Hindlimb muscle (tissue), 1 donor: ENCODE measurements at regions not wholly inside any gene's neighbourhood (a gene's known extent, or its start where the extent isn't known, plus 50 kb on each side); places are given as distances from the start of the nearest gene placed in this dataset.
"Not testable (repeated sequence)": the region's sequence is repeated elsewhere in the genome, so short reads cannot be mapped to it uniquely, and the experiment has no call there.

Experiments used
- DNase-seq: peaks from one replicate; pipeline ENCODE4 v3.0.0-alpha.2; 2013

DNA sequence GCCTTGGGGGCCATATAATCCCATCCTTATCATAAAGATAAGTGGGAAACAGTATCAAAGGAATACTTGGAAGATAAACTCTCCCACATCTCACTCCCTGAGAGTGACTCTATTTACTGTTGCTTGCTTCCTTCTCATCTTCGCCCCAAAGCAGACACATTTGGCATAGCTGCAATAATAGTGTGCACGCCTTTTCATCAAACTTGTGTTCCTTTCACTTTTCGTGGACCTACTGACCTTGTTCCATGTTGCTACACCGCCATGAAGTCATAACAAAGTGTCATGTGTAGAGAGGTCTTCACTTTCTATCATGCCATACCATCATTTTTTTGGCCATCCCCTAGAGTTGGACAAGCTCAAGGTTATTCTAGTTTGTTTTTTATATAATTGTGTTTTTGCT is 200.0 kb upstream of the MSX2 start:
- no peak for DNase-seq

DNA sequence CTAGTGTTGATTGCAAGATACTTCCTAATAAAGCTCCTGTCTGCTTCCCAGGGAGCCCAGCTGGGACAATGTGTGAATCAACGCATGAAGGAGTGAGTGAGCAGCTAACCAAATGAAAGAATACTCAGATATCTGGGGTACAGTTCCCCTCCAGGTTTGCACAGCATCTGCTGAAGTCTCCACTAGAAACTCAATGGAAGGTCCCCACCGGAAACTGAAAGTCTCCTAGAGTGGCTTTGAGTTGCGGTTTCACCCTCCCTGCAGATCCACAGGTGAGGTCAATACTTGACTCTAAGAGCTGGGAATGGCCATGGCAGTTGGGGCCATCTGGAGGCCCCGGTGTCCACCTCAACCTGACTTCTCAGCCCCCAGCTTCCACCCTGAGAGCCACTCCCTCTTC is 198.2 kb upstream of the MSX2 start:
- DNase-seq, result no peak

DNA sequence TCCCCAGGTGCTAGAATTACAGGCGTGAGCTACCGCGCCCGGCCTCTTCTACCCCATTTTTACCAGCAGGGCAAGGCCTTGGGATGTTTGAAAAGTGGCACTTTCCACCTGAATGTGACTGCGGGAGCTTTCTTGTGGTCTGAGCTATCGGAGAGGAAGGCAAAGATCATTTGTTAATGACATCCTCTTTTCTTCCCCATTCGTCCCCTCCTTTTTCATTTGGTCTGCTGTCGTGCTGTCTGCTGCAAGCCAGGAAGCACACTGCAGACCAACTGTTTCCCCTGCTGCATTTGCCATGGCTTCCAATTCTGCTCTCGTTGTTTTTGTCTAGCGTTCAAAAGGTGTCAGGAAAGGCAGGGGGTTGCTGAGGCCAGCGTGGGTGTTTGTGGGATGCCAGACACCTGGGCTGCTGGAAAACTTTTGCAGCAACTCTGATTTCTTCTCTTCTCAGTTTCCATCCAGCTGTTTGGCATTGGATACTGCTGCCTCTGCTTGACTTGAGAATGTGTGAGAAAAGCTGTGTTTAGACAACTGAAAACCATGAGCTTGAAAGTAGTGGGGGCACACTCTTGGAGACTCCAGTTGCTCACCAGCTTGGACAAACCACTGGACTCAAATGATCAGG is 196.4 kb upstream of the MSX2 start:
- no peak for DNase-seq

DNA sequence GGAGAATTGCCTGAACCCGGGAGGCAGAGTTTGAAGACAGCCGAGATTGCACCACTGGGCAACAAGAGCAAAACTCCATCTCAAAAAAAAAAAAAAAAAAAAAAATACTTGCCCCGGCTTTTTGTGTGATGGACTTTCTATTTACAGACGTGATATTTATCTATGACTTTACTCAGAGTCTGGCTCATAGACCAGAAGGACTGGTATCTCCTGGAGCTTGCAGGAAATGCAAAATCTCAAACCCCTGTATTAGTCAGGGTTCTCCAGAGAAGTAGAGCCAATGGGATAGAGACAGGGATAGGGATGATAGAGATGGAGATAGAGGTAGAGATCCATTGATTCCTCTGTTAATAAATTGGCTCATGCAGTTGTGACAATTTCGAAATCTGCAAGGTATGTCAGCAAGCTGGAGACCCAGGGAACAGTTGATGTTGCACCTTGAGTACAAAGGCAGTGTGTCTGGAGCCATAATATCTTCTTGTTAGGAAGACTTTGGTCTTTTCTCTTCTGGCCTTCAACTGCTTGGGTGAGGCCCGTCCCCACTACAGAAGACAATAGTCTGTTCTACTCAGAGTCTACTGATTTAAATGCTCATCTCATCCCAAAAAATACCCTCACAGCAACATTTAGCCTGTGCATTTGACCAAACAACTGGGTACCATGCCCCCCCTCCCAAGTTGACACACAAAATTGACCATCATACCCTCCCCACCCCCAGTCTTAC is 195.4 kb upstream of the MSX2 start:
- no peak for DNase-seq

DNA sequence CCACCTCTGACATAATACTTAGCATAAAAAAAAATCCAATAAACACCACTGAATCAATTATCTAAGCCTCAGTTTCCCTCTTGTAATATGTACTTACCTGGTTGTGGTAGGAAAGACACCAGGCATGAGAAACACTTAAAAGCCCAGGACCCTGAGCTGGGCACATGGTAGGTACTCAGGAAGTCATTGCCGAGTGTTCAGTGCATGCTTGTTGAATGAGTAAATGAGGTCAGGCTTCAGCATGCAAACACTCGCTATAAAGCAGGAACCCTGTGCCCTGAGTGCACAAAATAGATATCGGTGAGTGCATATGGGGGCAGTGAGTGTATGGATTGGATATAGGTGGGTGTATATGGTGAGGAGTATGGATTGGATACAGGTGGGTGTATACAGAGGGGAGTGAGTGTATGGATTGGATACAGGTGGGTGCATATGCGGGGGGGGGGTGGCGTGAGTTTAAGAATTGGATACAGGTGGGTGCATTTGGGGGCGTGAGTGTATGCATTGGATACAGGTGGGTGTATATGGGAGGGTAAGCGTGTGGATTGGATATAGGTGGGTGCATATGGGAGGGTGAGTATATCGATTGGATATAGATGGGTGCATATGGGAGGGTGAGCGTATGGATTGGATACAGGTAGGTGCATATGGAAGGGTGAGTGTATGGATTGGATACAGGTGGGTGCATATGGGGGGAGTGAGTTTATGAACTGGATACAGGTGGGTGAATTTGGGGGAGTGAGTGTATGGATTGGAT is 194.3 kb upstream of the MSX2 start:
- DNase-seq, result no peak

DNA sequence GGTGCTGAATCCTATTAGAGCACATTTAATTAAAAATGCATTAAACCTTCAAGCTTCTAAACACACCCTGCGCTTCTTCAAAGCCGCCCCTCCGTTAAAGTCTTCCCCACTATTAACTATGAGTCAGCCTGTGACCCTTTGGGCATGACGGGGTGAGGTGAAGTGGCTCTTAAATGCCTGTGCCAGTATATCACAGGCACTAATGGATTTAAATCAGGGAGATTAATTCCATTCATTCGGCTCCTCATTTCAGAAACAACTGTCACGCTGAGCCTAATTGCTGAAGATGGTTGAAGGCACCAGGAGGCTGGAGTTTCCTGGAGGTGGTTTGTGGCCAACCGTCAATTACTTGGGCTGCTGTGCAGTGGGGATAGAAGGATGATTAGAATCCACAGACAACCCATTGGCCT is 192.6 kb upstream of the MSX2 start:
- no peak for DNase-seq

DNA sequence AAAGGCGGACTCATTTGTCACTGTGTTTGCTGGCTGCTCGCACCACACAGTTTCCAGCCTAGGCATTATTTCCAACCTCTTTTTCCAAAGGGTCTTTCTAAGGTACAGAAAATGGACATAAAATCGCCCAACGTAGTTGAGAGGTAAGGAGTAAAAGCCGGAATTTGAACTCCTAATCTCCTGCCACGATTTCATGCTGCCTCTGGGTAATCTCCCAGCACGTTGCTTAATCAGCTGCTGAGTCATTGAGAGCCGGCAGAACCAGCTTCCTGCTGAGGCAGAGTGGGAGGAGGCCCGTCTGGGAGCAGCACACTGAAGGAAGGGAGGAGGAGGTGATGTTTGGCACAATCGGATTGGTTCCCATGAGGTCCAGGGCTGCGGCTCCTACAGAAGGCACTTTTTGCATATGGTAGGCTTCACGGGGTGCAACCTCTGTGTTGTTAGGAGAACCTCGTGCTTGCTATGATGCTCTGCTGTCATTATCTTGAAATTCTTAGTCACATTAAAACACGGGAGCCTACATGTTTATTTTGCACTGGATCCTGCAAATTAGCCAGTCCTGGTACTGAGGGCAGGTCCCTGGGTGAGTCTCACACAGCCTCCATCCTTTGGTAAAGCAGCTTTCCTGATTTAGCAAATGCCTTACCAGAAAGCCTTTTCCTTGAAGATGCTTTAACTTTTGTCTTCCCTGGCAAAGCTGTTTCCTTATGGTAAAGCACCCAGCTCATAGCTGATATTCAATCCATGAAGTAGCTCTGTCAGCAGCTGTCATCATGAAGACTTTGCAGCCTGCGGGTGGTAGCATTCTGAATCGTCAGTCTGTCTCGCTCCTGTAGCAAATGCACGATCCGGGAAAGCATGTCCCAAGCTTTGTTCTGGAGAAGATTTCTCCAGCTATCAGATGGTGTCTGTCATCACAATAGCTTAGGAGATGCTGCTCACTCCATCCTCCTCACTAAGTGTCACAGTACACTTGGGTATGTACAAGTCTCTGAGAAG is 191.6 kb upstream of the MSX2 start:
- DNase-seq, result no peak

DNA sequence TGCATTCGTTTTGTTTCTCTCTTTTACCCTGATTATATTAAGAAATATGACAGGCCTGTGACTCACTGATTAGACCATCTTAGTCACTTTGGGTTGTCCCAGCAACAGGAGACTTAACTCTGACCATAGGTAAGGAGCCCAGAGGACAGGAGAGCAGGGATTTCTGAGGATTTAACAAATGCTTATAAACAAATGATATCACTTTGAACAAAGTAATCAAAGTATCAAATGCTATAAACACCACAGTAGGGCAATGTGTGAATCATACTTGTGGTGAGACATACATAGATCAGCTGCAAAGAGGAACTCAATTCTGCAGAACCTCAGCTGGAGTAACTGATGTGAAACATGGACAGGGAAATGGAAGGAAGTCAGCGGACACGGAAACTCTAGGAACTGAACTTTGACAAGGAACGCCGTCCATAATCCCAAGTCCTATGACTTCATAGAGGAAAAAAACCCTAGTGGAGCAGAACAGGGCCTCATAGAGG is 190.6 kb upstream of the MSX2 start:
- no peak for DNase-seq

DNA sequence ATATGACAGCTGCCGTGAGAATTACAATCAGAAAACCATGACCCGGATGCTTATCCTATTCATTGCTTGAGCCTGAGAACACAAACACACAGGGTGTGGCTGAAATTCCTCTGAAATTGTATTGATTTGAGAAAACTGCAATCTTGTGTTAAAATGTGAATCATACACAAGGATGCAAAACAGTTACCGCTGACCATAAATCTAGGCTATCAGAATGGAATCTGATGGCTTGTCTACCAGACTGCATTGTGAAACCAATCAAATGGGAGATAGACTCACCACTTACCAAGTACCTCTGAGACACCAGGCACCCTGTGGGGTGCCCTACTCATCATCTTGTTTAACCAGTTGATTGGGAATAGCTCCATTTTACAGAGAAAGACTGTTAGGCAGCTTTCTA is 188.7 kb upstream of the MSX2 start:
- DNase-seq, result no peak

DNA sequence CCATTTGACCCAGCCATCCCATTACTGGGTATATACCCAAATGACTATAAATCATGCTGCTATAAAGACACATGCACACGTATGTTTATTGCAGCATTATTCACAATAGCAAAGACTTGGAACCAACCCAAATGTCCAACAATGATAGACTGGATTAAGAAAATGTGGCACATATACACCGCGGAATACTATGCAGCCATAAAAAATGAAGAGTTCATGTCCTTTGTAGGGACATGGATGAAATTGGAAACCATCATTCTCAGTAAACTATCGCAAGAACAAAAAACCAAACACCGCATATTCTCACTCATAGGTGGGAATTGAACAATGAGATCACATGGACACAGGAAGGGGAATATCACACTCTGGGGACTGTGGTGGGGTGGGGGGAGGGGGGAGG is 184.6 kb upstream of the MSX2 start:
- DNase-seq, result not testable (repeated sequence)

DNA sequence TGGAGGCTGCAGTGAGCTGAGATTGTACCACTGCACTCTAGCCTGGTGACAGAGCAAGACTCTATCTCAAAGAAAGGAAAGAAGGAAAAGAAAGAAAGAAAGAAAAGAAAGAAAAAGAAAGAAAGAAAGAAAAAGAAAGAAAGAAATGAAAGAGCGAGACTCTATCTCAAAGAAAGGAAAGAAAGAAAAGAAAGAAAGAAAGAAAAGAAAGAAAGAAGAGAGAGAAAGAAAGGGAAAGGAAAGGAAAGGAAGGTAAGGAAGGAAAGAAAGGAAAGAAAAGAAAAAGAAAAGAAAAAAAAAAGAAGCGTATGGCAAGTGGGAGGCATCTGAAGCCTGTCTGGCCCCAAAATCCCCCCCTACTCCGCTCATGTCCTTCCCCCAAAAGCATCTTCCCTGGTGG is 182.3 kb upstream of the MSX2 start:
- no peak for DNase-seq

DNA sequence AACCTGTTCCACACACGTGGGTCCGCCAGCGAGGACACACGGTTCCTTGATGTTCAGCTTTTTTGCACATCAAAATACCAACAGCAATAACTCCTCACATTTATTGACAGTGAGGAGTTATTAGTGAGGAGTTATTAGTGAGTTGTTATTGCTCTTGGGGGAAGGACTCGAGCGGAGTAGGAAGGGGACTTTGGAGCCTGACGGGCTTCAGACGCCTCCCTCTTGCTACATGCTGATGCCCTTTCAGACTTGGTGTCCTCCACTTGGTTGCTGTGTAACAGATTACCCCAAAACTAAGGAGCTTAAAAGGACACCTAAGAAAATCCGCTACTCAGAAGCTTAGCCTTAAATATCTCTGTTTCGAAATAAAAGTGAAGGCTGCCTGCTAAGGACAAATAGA is 181.9 kb upstream of the MSX2 start:
- DNase-seq, result no peak

DNA sequence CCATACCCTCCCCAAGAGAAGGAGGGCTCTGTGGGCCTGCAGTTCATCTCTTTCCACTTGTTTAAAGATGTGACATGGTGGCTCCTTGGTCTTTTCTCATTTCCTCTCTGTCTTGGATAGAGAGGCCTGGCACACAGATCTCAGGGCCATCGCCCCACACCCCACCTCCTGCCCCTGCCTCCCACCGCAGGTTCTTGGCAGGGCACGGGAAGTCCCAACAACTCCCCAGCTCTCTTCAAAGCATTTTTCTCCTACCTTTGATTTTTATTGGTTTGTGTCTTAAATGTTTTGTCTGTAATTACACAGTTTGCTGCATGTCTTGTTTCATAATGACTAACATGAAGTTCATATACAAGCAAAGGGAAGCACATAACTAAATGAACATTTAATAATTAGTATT is 178.5 kb upstream of the MSX2 start:
- no peak for DNase-seq

DNA sequence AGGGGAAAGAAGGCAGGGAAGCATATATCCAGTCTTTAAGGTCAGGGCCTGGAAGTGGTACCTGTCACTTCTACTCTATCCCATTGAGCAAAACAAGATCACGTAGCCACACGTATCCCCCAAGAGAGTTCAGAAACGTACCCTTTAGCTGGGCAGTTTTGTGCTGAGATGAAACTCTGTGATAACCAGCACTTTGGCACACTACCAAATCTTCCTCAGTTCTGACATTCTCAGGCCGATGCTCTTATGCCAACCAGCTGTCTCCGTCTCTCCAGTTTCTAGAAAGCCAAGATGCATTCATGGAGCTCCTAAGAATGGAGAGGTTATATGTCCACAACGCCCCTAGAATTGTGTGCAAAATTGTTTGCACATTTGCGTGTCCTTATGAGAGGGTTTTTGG is 176.6 kb upstream of the MSX2 start:
- DNase-seq, result no peak

DNA sequence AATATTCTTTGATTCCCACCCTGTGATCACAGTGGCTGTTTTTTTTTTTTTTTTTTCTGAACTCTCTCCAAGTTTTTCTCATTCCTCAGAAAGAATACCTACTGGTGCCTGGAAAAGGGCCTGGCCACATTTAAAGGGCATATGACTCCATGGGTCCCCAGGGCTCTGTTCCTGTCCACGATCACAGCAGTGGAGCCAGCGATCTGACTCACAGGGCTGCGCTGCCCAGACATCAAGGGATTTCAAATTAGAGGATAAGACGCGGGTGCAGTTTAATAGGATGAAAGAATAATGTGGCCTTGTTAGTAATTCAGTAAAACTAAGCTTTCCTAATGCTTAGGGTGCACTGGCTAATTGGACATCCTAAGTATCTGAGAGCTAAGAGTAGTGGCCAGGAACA is 175.1 kb upstream of the MSX2 start:
- DNase-seq, result no peak

DNA sequence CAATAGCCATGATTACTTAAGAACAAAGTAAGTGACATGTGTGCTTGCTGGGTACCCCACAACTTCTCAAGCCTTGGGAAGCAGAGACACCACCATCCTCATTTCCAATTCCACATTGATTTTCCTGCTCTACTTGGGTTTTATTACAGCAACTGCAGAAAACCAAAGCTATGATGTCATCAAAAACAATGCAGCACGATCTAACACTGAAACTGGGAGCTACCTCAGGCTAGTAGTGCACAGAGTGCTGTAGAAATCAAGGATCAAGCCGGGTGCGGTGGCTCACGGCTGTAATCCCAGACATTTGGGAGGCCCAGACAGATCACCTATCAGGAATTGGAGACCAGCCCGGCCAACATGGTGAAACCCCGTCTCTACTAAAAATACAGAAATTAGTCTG is 174.4 kb upstream of the MSX2 start:
- DNase-seq, result no peak

DNA sequence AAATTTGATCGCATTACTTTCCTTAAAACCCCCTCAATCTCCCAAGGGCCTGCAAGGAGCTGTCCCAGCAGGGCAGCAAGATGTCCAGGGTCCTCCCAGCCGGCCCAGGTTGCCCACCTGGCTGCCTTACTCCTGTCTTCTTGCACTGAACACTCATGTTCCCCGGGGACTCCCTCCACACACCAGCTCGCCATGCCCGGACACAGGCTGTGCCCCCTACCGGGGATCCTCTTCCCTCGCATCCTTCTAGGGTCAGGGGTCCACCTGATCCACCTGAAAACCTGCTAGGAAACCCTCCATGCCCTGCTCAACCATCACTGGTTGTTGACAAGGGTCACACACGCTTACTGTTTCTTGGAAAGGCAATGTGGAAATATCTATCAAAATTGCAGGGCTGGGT is 172.0 kb upstream of the MSX2 start:
- no peak for DNase-seq

DNA sequence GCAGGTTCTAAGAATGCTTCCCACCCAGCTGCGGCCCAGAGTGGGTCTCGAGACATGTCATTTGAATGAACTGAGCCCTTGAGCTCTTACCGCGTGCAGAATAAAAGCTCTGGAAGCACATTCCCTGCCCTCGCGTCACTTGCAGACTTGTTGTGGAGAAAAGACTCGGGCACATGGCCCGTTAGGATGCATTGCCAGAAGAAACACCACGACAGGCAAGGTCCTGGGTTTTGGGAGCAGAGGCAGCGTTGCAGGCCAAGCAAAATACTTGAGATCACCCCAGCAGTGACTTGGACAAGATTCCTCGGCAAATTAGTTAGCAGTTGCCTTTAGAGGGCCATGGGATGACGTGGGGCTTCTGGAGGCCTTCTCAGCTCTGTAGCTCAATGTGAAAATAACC is 170.8 kb upstream of the MSX2 start:
- no peak for DNase-seq

DNA sequence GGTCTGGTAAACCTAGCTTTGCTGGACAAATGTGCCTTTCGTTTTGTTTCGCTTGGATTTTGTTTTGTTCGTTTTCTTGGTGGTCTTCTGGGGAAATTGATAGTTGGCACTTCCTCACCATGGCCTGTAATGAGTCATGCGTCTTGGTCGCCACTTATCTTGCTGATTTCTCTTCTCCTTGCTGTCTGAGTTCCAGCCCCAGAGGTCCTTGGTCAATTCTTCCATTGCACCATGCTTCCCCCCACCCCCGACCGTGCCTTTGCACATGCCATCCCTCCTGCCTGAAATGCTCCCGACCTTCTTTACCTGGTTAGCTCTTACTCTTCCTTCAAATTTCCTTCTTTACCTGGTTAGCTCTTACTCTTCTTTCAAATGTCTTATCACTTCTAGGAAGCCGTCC is 168.7 kb upstream of the MSX2 start:
- no peak for DNase-seq

DNA sequence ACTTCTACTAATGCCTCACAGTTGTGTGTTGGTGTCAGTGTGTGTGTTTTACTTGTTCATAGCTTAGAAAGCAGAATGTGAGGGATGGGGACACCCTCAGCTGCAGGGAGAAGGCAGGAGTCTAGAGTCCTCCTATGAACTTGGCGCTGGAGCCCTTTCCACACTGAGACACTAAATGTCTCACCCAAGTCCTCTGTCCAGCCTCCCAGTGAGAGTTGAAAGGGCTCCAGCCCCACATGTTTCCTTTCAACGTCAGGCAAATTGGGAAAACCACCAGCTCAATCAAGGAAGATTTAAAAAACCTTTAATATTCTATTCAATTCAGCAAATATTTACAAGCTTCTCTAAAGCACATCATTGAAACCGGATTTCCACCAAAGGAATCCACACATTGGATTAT is 167.6 kb upstream of the MSX2 start:
- no peak for DNase-seq

DNA sequence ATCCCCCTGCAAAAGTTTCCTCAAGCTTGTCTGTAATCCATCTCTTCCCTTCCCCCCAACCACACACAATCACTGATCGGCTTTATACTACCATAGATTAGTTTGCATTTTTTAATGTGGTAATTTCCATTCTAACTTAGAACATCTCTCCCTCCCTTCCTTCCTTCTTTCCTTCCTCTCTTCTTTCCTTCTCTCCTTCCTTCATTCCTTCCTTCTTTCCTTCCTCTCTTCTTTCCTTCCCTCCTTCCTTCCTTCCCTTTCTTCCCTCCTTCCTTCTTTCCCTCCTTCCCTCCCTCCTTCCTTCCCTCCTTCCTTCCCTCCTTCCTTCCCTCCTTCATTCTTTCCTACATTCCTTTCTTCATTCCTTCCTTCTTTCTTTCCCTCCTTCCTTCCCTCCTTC is 166.2 kb upstream of the MSX2 start:
- DNase-seq, result no peak

DNA sequence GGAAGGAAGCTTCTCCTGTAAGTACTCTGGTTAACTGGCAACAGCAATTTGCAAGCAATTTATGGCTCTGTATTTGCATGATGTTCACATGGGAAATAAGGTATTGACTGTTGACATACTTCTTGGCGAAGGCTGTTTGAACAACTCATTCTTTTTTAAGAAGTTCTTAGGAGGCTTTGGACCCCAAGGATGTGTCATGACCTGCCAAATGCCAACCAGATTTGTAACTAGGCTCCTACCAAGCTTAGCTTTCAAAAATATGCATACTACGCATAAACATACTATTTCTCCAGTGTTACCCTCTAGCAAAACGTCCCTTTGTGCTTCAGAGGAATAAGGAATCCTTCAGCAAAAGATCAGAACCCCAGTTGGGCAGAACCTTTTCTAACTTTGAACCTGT is 165.2 kb upstream of the MSX2 start:
- DNase-seq, result no peak
